Renal cortical epithelial cell (primary cell): ENCODE measurements at regions not wholly inside any gene's neighbourhood (a gene's known extent, or its start where the extent isn't known, plus 50 kb on each side); places are given as distances from the start of the nearest gene placed in this dataset.

Source experiments
- DNase-seq: peaks from one replicate; pipeline ENCODE4 v3.0.0-alpha.2; 2011; ENCODE audit warnings: low read depth

DNA sequence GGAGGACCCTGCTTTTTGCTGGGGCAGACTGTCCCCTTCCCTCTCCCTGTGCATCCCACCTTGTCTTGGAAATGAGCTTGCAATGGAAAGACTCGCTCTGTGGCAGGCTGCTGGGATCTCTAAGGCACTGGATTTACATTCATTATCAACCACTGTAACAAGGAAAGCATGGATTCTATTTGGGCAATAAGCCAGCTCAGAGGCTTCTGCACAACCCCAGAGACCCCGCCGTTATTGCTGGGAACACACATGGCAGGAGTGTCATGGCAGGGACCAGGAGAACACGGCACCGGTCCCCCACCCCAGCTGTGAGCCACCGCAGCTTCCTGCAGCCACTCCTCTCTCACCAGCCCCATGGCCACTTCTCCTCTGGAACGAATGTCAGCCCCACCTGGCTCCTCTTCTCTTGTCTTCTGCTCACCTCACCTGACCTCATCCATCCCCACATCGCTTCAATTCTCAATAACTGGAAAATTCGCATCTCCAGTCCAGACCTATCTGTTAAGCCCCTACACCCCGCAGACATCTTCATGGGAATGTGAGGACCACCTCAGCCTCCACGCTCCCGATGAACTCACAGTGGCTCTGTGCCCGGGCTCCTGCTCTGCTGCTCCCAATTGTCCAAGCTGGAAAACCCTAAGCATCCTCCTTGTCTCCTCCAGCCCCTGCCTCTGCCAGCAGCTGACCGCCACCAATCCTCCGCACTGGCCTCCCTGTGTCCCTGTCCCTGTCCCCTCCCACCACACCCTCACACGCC is 181.5 kb downstream of the USP12 start:
- no peak for DNase-seq

DNA sequence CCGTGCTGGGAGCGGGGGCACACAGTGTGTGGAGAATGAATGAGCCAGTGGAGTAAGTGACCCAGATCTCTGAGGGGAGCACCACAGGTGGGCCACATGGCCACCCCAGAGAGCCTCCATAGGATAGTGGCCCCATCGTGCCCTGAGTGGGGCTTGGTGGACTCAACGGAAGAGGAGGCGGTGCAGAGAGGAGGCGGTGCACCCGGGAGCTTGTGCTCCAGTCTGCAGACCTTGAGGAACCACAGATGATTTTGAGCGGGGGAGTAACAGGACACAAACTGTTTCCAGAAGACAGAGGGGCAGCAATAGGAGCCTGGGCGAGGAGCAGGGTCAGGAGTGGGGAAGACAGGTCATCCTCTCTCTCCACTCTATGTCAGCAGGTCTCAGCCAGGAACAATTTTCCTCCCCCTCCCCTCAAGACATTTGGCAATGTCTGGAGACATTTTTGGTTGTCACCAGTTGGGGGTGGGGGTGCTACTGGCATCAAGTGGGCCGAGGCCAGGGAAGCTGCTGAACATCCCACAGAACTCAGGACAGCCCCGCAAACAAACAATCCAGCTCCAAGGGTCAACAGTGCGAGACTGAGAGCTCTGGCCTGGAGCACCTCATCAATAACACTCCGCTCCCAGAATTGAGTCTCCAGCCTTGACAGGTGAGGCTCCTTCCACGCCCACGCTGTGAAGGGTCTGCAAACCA is 182.2 kb downstream of the USP12 start:
- DNase-seq = no peak

DNA sequence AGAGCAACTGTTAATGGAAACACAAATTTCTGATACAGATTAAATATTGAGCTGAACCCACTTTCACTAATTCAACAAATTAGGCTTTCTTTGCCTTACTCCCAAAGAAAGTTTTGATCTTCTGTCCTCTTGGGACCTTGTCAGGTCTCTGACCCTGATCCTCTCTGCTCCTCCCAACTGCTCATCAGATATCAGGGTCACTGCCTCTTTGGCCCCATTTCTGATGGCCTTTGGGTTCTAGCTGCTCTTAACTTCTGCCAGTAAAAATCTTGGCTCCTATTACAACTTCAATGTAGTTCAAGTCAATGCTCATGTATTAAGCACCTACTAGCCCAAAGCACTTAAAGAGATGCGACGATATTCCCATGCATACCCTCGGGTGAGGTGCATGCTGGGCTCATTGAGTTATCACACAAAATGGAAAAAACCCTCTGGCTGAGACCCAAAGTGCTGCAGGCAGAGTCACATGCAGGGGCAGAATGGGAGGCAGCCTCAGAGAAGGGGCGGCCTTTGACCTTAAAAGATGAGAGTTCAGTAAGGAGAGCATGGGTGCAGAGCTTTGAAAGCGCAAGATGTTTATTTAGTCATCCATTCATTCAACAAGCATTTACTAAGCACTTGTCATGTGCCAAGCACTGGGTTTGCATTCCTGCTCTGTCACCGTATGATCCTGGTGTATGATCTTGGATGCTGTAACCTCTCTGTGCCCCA is 183.4 kb downstream of the USP12 start:
- DNase-seq = no peak

DNA sequence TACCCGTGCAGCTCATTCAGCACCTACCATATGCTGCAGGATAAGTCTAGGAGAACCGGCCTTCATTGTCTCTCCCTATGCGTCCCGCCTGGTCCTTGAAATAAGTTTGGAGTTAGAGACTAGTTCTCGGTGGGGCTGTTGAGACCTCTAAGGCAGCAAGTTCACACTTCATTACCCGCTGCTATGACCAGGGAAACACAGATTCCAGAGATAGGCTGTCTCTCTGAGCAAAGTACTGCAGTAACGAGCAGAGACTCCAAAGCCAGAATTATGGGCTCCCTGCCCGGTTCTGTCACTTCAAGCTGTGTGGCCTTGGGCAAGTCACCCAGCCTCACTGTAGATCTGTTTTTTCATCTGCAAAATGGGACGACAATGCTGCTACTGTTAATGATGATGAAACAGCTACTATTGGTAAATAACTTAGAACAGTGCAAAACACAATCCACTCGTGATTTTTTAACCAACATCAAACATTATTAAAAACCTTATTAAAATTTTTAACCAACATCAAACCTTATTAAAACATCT is 184.1 kb downstream of the USP12 start:
- DNase-seq = no peak

DNA sequence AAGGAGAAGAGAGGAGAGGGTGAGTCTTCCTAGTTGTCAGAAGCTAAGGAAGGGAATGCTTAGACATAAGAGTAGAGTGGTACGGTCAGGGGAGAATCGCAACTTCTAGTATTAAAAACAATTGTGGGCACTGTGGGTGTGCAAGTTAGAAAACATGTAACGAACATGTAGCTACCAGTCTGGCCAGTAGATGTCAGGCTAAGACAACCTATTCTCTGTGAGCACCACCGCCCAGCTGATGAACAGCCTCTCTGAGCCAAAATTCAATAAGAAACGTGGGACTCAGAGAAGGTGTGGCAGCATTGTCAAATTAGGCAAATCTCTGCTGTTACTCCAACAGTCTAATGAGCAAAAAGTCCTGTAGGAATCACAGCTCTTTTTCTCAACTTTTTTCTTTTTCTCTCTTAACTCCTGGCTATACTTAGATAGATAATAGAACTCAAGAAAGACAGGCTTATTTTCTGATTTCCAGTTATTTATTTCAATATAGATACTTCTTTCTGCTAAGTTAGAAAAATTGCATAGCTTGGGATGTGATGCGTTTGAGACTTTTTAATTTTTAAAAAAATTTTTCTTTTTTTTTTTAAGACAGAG is 186.2 kb downstream of the USP12 start:
- DNase-seq = peak; percentile 65

DNA sequence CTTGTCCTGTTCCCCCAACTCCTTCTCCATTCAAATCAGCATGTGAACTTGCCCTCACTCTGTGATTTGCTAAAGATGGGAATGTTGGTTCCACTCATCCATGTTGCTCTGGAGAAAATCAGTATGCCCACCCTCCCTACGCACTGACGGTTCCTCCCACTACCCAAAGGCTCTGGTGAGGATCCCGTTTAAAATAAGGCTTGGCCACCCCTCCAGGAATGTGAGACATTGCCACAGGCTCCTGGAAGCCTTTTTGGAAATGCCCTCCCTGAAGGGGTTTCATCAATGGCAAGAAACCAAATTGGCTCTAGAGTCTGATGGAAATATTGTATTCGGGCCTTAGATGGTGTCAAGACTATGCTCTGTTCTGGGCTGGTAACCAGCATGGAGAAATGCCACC is 187.3 kb downstream of the USP12 start:
- DNase-seq = no peak

DNA sequence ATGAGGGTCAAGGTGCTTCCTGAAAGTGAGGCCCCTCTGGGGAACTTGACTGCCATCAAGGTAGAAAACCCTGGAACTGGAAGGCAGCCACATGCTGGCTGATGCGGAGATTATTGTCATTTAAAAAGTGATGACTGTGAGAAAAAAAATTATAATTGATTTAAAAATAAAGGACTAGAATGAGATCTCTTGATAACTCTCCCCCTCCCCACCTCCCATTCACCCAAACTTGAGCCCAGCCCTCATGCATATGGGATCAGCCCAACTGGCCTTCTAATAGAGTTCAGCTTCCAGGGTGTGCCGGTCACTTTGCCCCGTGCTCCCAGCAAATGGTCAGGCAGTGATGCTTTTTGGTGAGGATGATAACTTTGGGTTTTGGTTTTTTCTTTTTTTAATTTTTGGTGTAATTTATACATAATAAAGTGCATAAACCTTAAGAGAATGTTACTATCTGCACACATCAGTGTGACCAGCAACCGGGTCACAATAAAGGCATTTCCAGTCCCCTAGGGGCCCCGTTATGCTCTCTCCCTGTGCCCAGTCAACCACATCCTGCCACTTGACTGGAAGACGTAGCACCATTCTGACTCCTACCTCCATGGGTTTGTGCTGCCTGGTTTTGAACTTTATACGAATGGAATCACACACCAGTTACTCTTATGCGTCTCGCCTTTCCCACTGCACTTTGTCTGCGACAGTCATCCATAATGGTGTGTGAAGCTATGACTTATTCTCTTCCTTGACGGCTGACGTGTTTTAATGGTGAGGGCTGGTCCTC is 187.9 kb downstream of the USP12 start:
- DNase-seq = no peak

DNA sequence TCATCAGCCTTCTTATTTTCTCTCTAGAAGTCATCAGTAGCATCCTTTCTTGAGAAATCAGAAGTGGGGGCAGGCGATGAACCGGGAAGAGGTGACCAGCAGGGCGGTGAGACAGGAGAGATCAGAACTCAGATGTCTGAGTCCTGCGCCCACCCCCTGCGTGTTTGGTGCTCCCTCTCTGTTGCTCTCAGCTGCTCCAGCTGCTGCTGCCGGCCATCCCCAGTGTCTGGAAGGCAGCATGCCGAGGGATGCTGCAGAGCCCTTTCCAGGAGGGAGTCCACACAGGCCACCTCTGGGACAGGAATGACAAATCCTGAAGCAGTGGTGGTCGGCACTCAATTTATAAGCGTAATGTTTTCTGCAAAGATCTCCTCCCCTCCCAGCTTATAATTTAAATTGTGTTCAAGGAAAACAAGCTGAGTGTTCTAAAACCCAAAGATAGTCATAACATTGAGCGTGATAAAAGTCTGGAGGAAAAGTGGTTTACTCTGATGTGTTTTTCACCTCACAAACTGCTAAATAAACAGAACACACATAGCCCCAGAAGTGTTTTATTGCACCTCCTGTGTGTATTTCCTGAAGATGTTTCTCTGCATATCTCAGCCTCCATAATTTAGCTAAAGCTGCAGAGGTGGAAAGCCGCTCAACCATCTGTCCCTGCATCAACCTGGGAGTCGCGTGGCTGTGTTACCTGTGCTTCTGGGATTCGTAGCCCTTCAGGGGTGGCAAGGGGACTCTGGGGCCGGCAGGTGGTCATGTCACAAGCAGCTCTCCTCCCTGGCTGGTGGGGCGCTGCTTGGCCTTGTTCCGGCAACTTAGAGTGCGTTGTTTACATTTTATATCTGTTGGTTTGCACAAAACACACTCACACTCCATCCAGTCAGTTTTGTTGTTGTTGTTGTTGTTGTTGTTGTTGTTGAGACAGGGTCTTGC is 191.2 kb downstream of the USP12 start:
- no peak for DNase-seq

DNA sequence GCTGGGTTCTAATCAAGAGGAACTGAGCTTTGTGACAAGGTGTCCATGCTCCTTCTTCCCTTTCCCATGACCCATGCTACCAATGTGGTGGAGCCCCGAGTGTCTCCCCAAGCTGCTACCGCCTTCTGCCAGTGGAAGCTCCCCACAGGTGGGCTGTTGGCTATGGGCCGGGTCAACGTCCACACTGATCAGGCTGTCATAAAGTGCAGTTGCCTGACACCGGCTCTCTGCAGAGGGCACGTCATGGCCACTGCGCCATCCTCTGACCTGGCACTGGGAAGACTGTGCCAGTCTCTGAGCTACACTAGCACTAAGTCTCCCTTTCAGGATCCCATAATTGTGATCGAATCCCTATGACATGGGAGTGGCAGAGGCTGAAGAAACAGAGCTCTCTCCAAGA is 192.3 kb downstream of the USP12 start:
- no peak for DNase-seq

DNA sequence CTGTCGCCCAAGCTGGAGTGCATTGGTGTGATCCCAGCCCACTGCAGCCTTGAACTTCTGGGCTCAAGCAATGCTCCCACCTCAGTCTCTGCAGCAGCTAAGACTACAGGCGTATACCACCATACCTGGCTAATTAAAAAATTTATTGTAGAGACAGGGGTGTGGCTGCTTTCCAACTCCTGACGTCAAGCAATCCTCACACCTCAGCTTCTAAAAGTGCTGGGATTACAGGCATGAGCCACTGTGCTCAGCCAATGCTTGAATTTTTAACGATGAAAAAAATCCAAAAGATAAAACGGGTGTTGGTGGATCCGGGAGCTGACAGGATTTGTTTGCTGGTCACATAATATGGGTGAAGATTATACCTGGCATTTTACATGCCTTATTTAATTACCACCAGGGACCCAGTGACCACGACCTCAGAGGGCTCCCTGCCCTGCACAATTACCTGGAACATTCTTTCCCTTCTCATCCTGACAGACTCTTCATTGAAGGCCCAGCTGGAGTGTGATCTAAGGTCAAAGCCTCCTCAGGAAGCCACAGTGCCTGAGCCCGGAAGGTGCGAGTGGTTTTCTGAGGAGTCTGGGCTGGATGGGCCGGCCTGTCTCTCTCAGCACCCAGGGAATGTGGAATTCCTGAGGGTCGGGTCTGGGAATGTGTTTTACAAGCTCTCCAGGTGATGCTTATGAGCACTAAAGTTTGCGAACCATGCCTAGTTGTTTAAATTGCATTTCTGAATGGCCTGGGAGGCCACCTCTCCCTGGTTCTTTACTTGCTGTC is 193.3 kb downstream of the USP12 start:
- DNase-seq = peak; percentile 60

DNA sequence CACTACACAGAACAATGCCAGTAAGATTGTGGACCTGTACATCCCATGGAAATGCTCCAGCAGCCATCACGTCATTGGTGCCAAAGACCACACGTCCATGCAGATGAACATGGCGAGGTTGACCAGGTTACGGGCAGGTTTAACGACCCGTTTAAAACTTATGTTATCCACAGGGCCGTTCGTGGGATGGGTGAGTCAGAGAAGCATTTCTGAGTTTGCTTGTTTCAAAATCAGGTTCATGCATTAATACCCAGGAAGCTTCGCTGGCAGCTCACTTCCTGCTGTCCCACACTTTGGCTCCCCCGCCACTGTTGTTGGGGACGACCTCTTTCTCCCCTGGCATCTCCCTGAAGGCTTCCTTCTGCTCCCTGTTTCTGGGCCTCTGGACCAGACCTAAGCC is 194.1 kb downstream of the USP12 start:
- DNase-seq = peak; percentile 95

DNA sequence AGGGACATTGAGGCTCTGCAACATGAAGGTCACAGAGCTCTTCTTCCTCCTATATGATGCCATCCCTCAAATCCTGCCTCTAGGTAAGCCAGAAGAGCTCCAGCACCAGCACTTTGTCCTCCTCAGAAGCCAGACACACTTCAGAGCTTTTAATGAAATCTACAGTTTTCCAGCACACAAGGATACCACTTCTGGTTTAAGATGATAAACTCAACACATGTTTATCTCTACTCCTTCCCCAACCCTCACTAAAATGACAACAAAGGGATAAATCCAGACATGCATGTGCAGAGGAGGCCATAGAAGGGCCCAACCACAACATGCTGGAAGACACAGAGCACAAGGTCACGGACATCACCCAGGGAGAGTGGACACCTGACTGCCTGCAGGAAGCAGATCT is 195.3 kb downstream of the USP12 start:
- no peak for DNase-seq

DNA sequence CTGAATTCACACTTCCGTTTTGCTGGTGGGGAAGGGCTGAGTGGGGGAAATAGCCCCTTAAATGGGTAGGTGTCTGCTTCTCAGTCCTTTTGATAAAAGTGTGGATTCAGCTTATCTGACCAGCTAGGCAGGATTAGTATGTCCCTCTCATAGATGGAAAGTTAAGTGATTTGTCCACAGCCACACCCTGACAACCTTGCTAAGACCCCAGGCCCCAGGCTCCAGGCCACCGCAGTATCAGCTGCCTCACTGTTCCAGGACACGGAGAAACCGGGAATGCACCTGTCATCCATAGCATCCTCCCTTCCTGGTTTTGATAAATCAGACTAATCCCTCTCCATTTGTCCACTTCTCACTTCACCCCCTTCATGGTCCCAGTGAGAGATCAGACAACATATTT is 197.7 kb downstream of the USP12 start:
- DNase-seq = no peak

DNA sequence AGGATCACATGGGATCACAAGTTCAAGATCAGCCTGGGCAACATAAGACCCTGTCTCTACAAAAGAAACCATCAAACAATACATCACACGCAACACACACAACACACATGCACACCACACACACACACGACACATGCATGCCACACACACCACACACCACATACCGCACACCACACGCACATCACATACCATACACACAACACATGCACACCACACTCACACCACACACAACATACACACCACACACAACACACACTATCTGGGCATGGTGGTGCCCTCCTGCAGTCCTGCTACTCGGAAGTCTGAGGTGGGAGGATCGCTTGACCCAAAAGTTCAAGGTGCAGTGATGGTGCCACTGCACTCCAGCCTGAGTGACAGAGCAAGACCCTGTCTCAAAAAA is 198.3 kb downstream of the USP12 start:
- DNase-seq = no peak

DNA sequence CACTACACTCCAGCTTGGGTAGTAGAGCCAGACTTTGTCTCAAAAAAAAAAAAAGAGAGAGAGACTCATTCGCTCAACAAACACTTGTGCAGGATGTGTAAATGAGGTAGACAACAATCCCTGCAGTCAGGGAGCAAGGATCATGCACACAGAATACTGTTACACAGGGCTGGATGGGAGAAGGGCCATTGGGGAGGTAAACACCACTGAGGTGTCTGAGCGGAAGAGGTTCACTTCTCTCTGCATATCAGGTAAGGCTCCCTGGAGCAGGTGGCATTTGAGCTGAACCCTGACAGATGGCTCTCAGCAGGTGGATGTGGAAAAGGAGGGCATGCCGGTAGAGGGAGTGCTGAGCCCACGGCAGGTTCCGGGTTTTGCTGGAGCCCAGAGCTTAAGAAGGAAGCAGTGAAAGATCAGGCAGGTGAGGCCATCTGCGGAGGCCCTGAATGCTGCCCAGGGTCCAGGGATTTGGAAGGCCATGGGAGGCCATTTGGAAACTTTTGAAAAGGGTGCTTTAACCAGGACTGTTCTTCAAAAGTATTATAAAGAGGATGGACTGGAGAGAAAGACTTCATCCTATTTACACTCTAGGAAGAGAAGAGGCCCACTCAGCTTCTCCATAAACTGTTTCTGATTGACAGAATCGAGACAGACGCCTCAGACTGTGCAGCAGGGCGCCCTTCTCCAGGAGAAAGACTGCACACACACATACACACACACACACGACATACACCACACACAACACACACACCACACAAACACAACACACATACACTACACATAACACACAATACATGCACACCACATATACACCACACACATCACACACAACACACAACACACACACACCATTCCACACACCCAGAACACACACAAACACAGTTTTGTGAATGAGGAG is 199.4 kb downstream of the USP12 start:
- peak; percentile 37 for DNase-seq

DNA sequence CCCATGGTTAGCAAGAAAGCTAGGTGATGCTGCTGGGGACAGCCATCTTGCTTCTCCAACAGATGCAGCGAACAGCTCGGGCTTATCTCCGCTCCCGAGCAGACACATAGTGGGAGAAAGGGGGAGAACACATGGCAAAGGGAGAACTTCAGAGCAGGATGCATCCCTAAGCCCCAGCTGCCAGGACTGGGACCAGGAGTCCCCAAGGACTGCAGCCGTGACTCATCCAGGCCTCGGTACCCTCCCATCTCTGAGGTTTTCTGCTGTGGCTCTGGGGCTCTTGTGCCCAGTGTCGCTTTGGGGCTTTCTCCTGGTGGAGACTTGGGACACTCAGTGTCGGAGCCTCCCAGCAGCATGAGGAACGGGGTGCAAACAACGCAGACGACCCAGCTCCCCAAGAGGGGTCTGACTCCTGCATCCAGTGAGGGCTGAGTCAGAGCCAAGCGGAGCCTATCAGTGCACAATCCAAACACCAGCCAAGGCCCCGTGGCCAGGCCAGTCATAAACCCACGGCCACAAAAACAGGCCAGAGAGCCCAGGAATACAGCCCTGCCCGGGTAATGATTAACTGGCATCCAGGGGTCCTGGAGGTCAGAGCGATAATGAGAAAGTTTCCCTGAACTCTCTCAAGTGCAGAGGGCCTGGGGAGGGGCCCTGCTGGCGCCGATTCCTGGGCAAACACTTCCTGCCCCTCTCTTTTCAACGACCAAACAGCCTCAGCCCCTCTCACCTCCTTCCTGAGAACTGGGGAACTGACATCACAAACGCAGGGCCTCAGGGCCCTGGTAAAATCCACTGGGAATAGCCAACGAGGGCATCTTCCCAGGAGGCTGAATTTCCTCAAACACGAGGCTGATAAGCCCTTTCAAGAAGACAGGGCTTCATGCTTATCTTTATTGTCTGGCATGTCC is 202.9 kb downstream of the USP12 start:
- peak; percentile 69 for DNase-seq
